Natural killer cell treated with Interleukin-12 subunit alpha and Interleukin-12 subunit beta and Interleukin-15 and Interleukin-18, amount 100 ng/mL, for 72 hours (primary cell): ENCODE measurements at regions not wholly inside any gene's neighbourhood (a gene's known extent, or its start where the extent isn't known, plus 50 kb on each side); places are given as distances from the start of the nearest gene placed in this dataset.
A peak's percentile ranks its signal among the peaks of the same experiment; 100 is the strongest.

Source experiments
- ATAC-seq, 2 donors: fragments of 150-1000 bp; cut with Tn5 transposase in 1 of 2; sonication (Bioruptor Pico), chemical (Tn5 transposase) in 1 of 2; 2 replicates each; pipeline ENCODE4 v1.10.0; 2021
- DNase-seq: peaks from one replicate; pipeline ENCODE4 v3.0.0; 2022; ENCODE audit warnings: low spot score
- H3K27ac Mint-ChIP-seq, 2 donors: 1 replicate in 1 of 2; 2 replicates in 1 of 2; pipeline ENCODE4 v1.8.0; 2022; ENCODE audit warnings: mixed read lengths in 2 of 2, mild to moderate bottlenecking in 1 of 2, moderate library complexity in 1 of 2
- H3K27me3 Mint-ChIP-seq, 2 donors: 1 replicate in 1 of 2; 2 replicates in 1 of 2; pipeline ENCODE4 v1.8.0; 2022; ENCODE audit warnings: mixed read lengths in 2 of 2
- H3K36me3 Mint-ChIP-seq: one replicate; pipeline ENCODE4 v1.8.0; 2022; ENCODE audit warnings: mixed read lengths
- H3K4me1 Mint-ChIP-seq, 2 donors: 1 replicate in 1 of 2; 2 replicates in 1 of 2; pipeline ENCODE4 v1.8.0; 2022; ENCODE audit warnings: low read depth in 2 of 2, mixed read lengths in 2 of 2, mild to moderate bottlenecking in 1 of 2
- H3K4me3 Mint-ChIP-seq: one replicate; pipeline ENCODE4 v1.8.0; 2022; ENCODE audit warnings: mixed read lengths
- H3K9me3 Mint-ChIP-seq: 2 replicates; pipeline ENCODE4 v1.8.0; 2022; ENCODE audit warnings: mixed read lengths

GRCh38 chr3:86737517-86737916 is 253.4 kb downstream of the VGLL3 start:
- Mint-ChIP-seq H3K27ac (no peak overlapping the region), H3K36me3 (no peaks in the 10 kb centered on the region), H3K9me3 (no peaks in the 10 kb centered on the region), H3K4me1 (no peaks in the 10 kb centered on the region), H3K27me3 (no peaks in the 10 kb centered on the region), H3K4me3 (no peak overlapping the region)
- ATAC-seq, result no peak
- DNase-seq, result no peak

- H3K36me3 Mint-ChIP-seq, result no peaks in the 10 kb centered on the region
- no peak overlapping the region for H3K4me3 Mint-ChIP-seq
- H3K27me3 Mint-ChIP-seq, result no peaks in the 10 kb centered on the region
- DNase-seq (no peak), ATAC-seq (peak in 1 of 2 donors; percentile 20)
- H3K4me1 Mint-ChIP-seq, result no peaks in the 10 kb centered on the region
- peaks cover 7% of the 10 kb centered on the region for H3K9me3 Mint-ChIP-seq
- H3K27ac Mint-ChIP-seq, result no peak overlapping the region
These were observed 257.7 kb downstream of the VGLL3 start for GRCh38 chr3:86733257-86733656.

DNA sequence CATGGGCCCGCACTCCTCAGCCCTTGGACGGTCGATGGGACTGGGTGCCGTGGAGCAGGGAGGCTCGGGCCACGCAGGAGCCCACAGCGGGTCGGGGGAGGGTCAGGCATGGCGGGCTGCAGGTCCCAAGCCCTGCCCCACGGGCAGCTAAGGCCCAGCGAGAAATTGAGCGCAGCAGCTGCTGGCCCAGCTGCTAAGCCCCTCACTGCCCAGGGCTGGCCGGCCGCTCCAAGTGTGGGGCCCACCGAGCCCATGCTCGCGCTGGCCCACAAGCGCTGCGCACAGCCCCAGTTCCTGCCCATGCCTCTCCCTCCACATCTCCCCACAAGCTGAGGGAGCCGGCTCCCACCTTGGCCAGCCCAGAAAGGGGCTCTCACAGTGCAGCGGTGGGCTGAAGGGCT is 259.4 kb downstream of the VGLL3 start:
- Mint-ChIP-seq H3K27ac (no peak overlapping the region), H3K4me3 (no peak overlapping the region), H3K4me1 (no peaks in the 10 kb centered on the region), H3K27me3 (no peaks in the 10 kb centered on the region), H3K9me3 (peaks cover 13% of the 10 kb centered on the region), H3K36me3 (no peaks in the 10 kb centered on the region)
- ATAC-seq (no peak), DNase-seq (no peak)

DNA sequence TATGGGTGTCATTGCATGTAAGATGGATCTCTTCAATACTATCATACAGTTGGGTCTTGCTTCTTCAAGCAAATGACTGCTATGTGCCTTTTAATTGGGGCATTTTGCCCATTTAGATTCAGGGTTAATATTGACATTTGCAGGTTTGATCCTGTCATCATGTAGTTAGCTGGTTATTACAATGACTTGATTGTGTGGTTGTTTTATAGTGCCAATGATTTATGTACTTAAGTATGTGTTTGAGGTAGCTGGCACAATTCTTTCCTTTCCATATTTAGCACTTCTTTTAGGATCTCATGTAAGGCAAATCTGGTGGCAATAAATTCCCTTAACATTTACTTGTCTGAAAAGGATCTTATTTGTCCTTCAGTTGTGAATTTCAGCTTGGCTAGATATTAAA is 267.5 kb downstream of the VGLL3 start:
- H3K27me3 Mint-ChIP-seq, result no peaks in the 10 kb centered on the region
- no peak overlapping the region for H3K4me3 Mint-ChIP-seq
- H3K27ac Mint-ChIP-seq, result no peak overlapping the region
- no peaks in the 10 kb centered on the region for H3K4me1 Mint-ChIP-seq
- DNase-seq (no peak), ATAC-seq (no peak)
- peaks cover 18% of the 10 kb centered on the region for H3K9me3 Mint-ChIP-seq
- H3K36me3 Mint-ChIP-seq, result no peaks in the 10 kb centered on the region

- DNase-seq (no peak), ATAC-seq (no peak)
- peaks cover 16% of the 10 kb centered on the region for H3K9me3 Mint-ChIP-seq
- no peaks in the 10 kb centered on the region for H3K36me3 Mint-ChIP-seq
- H3K4me1 Mint-ChIP-seq, result no peaks in the 10 kb centered on the region
- H3K4me3 Mint-ChIP-seq, result no peak overlapping the region
- no peaks in the 10 kb centered on the region for H3K27me3 Mint-ChIP-seq
- H3K27ac Mint-ChIP-seq, result no peak overlapping the region
These were observed 279.3 kb downstream of the VGLL3 start for GRCh38 chr3:86711634-86712033.

DNA sequence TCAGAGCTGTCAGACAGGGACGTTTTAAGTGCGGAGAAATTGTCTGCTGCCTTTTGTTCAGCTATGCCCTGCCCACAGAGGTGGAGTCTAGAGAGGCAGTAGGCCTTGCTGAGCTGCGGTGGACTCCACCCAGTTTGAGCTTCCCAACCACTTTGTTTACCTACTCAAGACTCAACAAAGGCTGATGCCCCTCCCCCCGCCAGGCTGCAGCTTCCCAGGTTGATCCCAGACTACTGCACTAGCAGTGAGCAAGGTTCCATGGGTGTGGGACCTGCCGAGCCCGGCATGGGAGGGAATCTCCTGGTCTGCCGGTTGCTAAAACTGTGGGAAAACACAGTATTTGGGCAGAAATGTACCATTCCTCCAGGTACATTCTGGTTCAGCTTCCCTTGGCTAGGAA is 282.1 kb downstream of the VGLL3 start:
- H3K27ac Mint-ChIP-seq, result no peak overlapping the region
- no peak for DNase-seq
- H3K4me3 Mint-ChIP-seq, result no peak overlapping the region
- H3K9me3 Mint-ChIP-seq, result peaks cover 21% of the 10 kb centered on the region
- H3K36me3 Mint-ChIP-seq, result peaks cover 13% of the 10 kb centered on the region
- no peak for ATAC-seq
- H3K4me1 Mint-ChIP-seq, result no peaks in the 10 kb centered on the region
- H3K27me3 Mint-ChIP-seq, result no peaks in the 10 kb centered on the region

DNA sequence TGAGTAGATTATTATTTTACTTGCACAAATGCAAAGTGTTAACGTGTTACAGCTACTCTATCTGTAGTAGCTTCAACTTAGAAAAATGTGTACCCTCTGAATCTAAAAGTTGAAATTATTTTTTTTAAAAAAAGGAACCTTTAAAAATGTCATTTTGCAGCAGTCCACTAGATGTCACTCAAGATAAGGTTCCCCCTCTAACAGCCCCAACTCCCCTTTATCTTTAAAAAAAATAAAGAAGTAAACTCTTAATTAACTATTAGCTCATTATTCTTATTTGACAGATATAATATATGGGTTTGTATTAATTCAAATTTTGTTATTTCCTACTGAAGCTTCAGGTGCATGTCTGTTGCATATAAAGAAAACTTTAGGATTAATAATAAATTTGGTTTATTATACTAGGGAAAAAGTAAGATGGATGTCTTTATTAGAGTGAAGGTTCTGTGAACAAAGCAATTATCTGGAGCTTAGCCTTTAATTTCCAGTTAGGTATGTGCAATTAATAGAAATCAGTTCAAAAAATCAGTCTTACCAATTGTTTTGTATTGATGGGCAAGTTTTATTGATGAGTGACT is 288.5 kb downstream of the VGLL3 start:
- ATAC-seq (no peak), DNase-seq (no peak)
- peaks cover 16% of the 10 kb centered on the region for H3K9me3 Mint-ChIP-seq
- H3K4me3 Mint-ChIP-seq, result no peak overlapping the region
- peaks cover 13% of the 10 kb centered on the region for H3K36me3 Mint-ChIP-seq
- no peak overlapping the region for H3K27ac Mint-ChIP-seq
- no peaks in the 10 kb centered on the region for H3K27me3 Mint-ChIP-seq
- H3K4me1 Mint-ChIP-seq, result no peaks in the 10 kb centered on the region

- Mint-ChIP-seq H3K27me3 (no peaks in the 10 kb centered on the region), H3K36me3 (no peaks in the 10 kb centered on the region), H3K9me3 (peaks cover 22% of the 10 kb centered on the region), H3K4me1 (no peaks in the 10 kb centered on the region), H3K4me3 (no peak overlapping the region), H3K27ac (no peak overlapping the region)
- no peak for DNase-seq
- no peak for ATAC-seq
These were observed 295.2 kb downstream of the VGLL3 start for GRCh38 chr3:86695752-86696151.

- H3K4me3 Mint-ChIP-seq, result no peak overlapping the region
- H3K27me3 Mint-ChIP-seq, result no peaks in the 10 kb centered on the region
- no peak for DNase-seq
- no peak overlapping the region for H3K27ac Mint-ChIP-seq
- H3K9me3 Mint-ChIP-seq, result peaks cover 20% of the 10 kb centered on the region
- H3K36me3 Mint-ChIP-seq, result peaks cover 4% of the 10 kb centered on the region
- ATAC-seq, result no peak
- no peaks in the 10 kb centered on the region for H3K4me1 Mint-ChIP-seq
These were observed 317.0 kb downstream of the VGLL3 start for GRCh38 chr3:86673991-86674390.

GRCh38 chr3:86661817-86662216 is 329.1 kb downstream of the VGLL3 start:
- Mint-ChIP-seq H3K36me3 (no peaks in the 10 kb centered on the region), H3K4me3 (no peak overlapping the region), H3K9me3 (peaks cover 11% of the 10 kb centered on the region), H3K27me3 (no peaks in the 10 kb centered on the region), H3K4me1 (no peaks in the 10 kb centered on the region), H3K27ac (no peak overlapping the region)
- ATAC-seq (no peak), DNase-seq (no peak)

DNA sequence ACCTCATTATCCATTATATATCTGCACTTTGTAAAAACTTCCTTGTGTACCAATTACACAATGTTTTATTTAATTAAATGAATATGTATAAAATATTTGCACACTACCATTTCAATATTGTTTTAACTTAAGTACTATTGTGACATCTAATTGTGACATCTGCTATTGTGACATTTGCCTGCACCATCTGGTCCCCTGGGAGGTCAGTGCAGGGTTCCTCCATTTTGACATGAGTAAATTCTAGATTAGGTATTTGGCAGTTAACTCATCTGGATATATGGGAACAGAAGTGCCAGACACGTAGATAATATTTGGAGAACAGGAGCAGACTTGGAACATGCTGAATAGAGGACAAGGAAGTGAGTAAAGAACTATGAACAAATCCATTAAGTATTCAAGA is 332.1 kb downstream of the VGLL3 start:
- H3K4me1 Mint-ChIP-seq, result no peaks in the 10 kb centered on the region
- H3K4me3 Mint-ChIP-seq, result no peak overlapping the region
- no peaks in the 10 kb centered on the region for H3K27me3 Mint-ChIP-seq
- DNase-seq (no peak), ATAC-seq (no peak)
- peaks cover 12% of the 10 kb centered on the region for H3K9me3 Mint-ChIP-seq
- no peaks in the 10 kb centered on the region for H3K36me3 Mint-ChIP-seq
- H3K27ac Mint-ChIP-seq, result no peak overlapping the region

- H3K27ac Mint-ChIP-seq, result no peak overlapping the region
- no peaks in the 10 kb centered on the region for H3K4me1 Mint-ChIP-seq
- H3K27me3 Mint-ChIP-seq, result no peaks in the 10 kb centered on the region
- H3K4me3 Mint-ChIP-seq, result no peak overlapping the region
- peaks cover 5% of the 10 kb centered on the region for H3K9me3 Mint-ChIP-seq
- DNase-seq (no peak), ATAC-seq (no peak)
- no peaks in the 10 kb centered on the region for H3K36me3 Mint-ChIP-seq
These were observed 336.0 kb downstream of the VGLL3 start for GRCh38 chr3:86654806-86655460.

DNA sequence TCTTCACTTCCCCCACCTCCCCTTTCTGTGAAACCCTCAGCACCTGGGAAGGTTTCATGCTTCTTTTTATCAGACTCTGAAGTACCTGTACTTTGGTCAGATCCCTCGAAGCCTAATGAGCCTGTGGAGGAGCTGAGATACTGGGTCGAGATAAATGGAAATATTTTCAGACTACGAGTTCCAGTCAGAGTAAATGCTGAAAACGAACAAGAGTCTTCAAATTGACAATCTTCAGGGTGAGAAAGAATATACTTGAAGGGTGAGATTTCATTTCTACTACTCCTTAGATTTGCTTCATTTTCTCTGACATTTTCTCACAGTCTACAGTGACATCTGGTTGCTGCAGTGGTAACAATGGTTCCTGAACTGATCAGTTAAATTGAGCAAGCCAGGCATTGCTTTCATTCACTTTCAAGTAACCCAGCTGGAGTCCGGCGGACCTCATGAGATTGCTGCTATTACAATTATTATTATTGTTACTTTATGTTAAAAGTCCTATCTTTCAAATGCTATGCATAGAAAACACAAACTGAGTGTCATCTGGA is 337.2 kb downstream of the VGLL3 start:
- Mint-ChIP-seq H3K36me3 (no peaks in the 10 kb centered on the region), H3K9me3 (peaks cover 5% of the 10 kb centered on the region), H3K27me3 (no peaks in the 10 kb centered on the region), H3K4me1 (no peaks in the 10 kb centered on the region), H3K4me3 (no peak overlapping the region), H3K27ac (no peak overlapping the region)
- DNase-seq, result no peak
- no peak for ATAC-seq

- ATAC-seq (no peak), DNase-seq (no peak)
- no peak overlapping the region for H3K27ac Mint-ChIP-seq
- H3K9me3 Mint-ChIP-seq, result peaks cover 7% of the 10 kb centered on the region
- no peaks in the 10 kb centered on the region for H3K27me3 Mint-ChIP-seq
- no peak overlapping the region for H3K4me3 Mint-ChIP-seq
- no peaks in the 10 kb centered on the region for H3K36me3 Mint-ChIP-seq
- no peaks in the 10 kb centered on the region for H3K4me1 Mint-ChIP-seq
These were observed 342.9 kb downstream of the VGLL3 start for GRCh38 chr3:86648087-86648486.

DNA sequence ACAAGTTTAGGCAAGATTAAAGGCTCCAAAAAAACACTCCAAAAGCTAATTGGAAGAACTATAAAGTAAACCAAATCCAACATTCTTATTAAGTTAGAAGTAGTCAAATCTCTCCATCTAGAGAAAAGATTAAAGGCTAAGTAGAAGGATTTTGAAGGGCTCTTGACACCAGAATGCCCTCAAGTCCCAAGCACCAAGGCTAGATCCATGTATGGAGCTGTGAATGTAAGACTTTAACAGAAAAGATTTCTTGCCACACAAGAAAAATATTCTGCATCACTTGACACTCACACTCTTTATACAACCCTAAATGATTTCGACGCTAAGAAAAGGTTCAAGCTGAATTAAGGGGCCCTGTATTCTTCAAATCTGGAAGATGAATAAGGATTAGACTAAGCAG is 345.2 kb downstream of the VGLL3 start:
- no peak for DNase-seq
- H3K4me1 Mint-ChIP-seq, result no peaks in the 10 kb centered on the region
- ATAC-seq, result no peak
- peaks cover 10% of the 10 kb centered on the region for H3K9me3 Mint-ChIP-seq
- H3K36me3 Mint-ChIP-seq, result no peaks in the 10 kb centered on the region
- no peaks in the 10 kb centered on the region for H3K27me3 Mint-ChIP-seq
- no peak overlapping the region for H3K4me3 Mint-ChIP-seq
- no peak overlapping the region for H3K27ac Mint-ChIP-seq
